DOHH2 (cell line): ENCODE measurements at regions not wholly inside any gene's neighbourhood (a gene's known extent, or its start where the extent isn't known, plus 50 kb on each side); places are given as distances from the start of the nearest gene placed in this dataset.

Source experiments
- H3F3A ChIP-seq: fragments of 200-600 bp; sonication (generic), shearing (Covaris generic); 2 replicates; pipeline ENCODE4 v1.6.0; 2016; ENCODE audit warnings: antibody characterized with exemption, mild to moderate bottlenecking; ENCODE audit not compliant: control insufficient read depth, insufficient read depth
- H3K27ac ChIP-seq: fragments of 200-600 bp; sonication (generic); 2 replicates; pipeline ENCODE4 v1.5.1; 2014; ENCODE audit warnings: low read depth, mild to moderate bottlenecking, low read length, moderate library complexity
- H3K27me3 ChIP-seq: fragments of 200-600 bp; sonication (generic); 2 replicates; pipeline ENCODE4 v1.6.1; 2014; ENCODE audit warnings: mild to moderate bottlenecking, low read length, mixed read lengths; ENCODE audit not compliant: control insufficient read depth
- H3K36me3 ChIP-seq: fragments of 200-600 bp; sonication (generic); 2 replicates; pipeline ENCODE4 v1.6.1; 2014; ENCODE audit warnings: mild to moderate bottlenecking, low read length, moderate library complexity, mixed read lengths; ENCODE audit not compliant: control insufficient read depth
- H3K4me1 ChIP-seq: fragments of 200-600 bp; sonication (generic); 2 replicates; pipeline ENCODE4 v1.6.1; 2014; ENCODE audit warnings: mild to moderate bottlenecking, low read length, mixed read lengths; ENCODE audit not compliant: control insufficient read depth
- H3K4me2 ChIP-seq: fragments of 200-600 bp; sonication (generic); 2 replicates; pipeline ENCODE4 v1.6.0; 2014; ENCODE audit warnings: mild to moderate bottlenecking, low read length, moderate library complexity
- H3K4me3 ChIP-seq: fragments of 200-600 bp; sonication (generic); 2 replicates; pipeline ENCODE4 v1.5.1; 2014; ENCODE audit warnings: mild to moderate bottlenecking, low read length, mixed read lengths
- H3K79me2 ChIP-seq: fragments of 200-600 bp; sonication (generic); 2 replicates; pipeline ENCODE4 v1.6.1; 2014; ENCODE audit warnings: mild to moderate bottlenecking, low read length, mixed read lengths; ENCODE audit not compliant: control insufficient read depth
- H3K9me2 ChIP-seq: fragments of 200-600 bp; sonication (generic); replicated peaks from 2 replicates; pipeline ENCODE4 v1.6.1; 2014; ENCODE audit warnings: mild to moderate bottlenecking, low read length, mixed read lengths; ENCODE audit not compliant: control insufficient read depth
- H3K9me3 ChIP-seq: fragments of 200-600 bp; sonication (generic); 2 replicates; pipeline ENCODE4 v1.6.1; 2014; ENCODE audit warnings: antibody characterized with exemption, low read length, mixed read lengths; ENCODE audit not compliant: control insufficient read depth, insufficient read depth
- H4K20me1 ChIP-seq: fragments of 200-600 bp; sonication (generic); 2 replicates; pipeline ENCODE4 v1.6.0; 2014; ENCODE audit warnings: low read depth, mild to moderate bottlenecking, antibody characterized with exemption, low read length, moderate library complexity; ENCODE audit not compliant: control insufficient read depth, insufficient read depth
- EZH2phosphoT487 ChIP-seq: fragments of 200-600 bp; sonication (generic); IDR thresholded peaks from 2 replicates; pipeline ENCODE4 v1.6.1; 2017; ENCODE audit warnings: borderline replicate concordance, mild to moderate bottlenecking, antibody characterized with exemption, low read length, moderate library complexity, mixed read lengths
- TF ChIP-seq, protein P1 (sequence below): fragments of 200-600 bp; sonication (generic); IDR thresholded peaks from one replicate; pipeline ENCODE4 v1.5.1; 2014; ENCODE audit warnings: antibody characterized with exemption, mild to moderate bottlenecking, low read depth, low read length; ENCODE audit not compliant: poor library complexity, severe bottlenecking

DNA sequence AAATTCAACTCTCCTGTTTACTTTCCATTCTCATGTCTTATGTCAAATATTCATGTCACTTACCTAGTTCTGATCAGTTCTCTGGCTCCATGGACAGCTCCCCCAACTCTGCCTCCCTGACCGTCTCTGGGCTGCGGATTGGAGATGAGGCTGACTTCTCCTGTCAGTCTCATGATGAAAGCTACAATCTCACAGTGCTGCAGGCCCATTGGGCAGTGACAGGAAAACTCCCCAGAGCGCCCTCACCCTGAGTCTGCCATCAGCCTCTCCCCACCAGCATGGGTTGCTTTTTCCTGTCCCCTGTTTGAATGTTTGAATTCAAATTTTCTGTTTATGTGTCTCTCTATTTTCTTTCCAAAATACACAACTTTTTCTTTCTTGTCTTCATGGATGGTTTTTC is 63.8 kb upstream of the TOP3B start:
- Histone ChIP-seq H3K36me3 (peaks cover 17% of the 10 kb centered on the region), H3K4me2 (peak overlapping the region; percentile 81), H3K4me3 (peak overlapping the region; percentile 87), H3F3A (peaks cover 31% of the 10 kb centered on the region), H4K20me1 (no peaks in the 10 kb centered on the region), H3K9me3 (no peaks in the 10 kb centered on the region), H3K4me1 (peaks cover 79% of the 10 kb centered on the region), H3K9me2 (no peaks in the 10 kb centered on the region), H3K27ac (peak overlapping the region; percentile 87), H3K79me2 (peaks cover 47% of the 10 kb centered on the region), H3K27me3 (no peaks in the 10 kb centered on the region)
- TF ChIP-seq, protein P1, sequence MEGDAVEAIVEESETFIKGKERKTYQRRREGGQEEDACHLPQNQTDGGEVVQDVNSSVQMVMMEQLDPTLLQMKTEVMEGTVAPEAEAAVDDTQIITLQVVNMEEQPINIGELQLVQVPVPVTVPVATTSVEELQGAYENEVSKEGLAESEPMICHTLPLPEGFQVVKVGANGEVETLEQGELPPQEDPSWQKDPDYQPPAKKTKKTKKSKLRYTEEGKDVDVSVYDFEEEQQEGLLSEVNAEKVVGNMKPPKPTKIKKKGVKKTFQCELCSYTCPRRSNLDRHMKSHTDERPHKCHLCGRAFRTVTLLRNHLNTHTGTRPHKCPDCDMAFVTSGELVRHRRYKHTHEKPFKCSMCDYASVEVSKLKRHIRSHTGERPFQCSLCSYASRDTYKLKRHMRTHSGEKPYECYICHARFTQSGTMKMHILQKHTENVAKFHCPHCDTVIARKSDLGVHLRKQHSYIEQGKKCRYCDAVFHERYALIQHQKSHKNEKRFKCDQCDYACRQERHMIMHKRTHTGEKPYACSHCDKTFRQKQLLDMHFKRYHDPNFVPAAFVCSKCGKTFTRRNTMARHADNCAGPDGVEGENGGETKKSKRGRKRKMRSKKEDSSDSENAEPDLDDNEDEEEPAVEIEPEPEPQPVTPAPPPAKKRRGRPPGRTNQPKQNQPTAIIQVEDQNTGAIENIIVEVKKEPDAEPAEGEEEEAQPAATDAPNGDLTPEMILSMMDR, result peak; percentile 54
- no peak for TF ChIP-seq EZH2phosphoT487

DNA sequence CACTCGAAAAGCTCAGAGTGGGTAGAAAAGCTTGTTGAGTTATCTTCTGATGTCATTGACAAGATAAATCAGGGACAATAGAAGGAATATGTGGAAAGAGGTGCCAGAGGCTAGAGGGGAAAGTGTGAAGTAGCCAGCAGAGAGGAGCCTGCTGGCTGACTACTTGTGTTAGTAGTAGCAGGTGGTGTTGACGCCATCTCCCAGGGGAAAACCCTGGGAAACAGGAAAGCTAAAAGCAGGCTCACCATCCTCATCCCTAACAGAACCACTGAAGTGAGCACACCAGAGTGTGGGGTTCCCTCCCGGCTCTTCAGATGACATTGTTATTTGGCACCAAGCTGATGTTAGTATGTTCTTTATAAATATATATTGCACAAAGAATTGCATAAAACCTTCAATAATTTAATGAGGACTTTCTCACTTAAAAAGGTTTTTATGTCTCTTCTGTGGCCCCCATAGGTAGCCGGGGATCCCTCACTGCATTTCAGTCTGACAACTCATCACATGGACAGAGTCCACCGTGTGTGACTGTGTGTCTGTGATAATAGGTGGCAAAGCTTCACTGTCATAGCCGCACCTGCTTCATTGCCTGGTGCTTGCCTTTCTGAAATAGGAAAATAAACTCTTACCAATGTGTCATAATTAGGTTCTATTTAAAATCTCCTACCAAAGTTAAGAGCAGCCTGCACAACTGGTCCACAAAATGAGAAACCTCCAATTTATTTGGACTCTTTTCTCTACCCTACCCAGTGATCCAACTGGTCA is 63.2 kb upstream of the TOP3B start:
- Histone ChIP-seq H3K4me3 (peak overlapping the region; percentile 87), H3K27me3 (no peaks in the 10 kb centered on the region), H3K27ac (peak overlapping the region; percentile 87), H3F3A (peaks cover 35% of the 10 kb centered on the region), H3K9me2 (no peaks in the 10 kb centered on the region), H3K36me3 (peaks cover 17% of the 10 kb centered on the region), H4K20me1 (no peaks in the 10 kb centered on the region), H3K4me2 (peak overlapping the region; percentile 81), H3K4me1 (peaks cover 84% of the 10 kb centered on the region), H3K79me2 (peaks cover 53% of the 10 kb centered on the region), H3K9me3 (no peaks in the 10 kb centered on the region)
- TF ChIP-seq, protein P1, result no peak
- TF ChIP-seq EZH2phosphoT487, result no peak

DNA sequence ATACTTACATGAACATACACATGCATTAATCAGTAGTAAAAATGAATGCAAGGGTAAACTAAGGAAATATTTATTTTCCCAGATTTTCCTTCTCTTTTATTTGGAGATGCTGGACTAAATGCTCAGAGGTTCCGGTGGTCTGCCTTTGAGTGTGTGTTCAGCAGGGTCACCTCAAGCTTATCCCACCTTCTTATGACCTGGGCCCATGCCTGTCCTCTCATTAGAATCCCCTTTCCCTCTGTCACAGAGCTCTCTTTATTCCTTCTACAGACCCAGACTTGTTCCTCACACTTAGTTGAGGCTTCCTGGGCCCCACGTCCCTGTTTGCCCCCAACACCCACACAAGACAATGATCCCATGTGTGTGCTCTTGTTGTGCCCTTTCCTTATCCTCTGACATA is 61.6 kb upstream of the TOP3B start:
- TF ChIP-seq EZH2phosphoT487, result no peak
- TF ChIP-seq, protein P1, result no peak
- Histone ChIP-seq H3K4me1 (peaks cover 96% of the 10 kb centered on the region), H3K9me2 (no peaks in the 10 kb centered on the region), H3K79me2 (peaks cover 68% of the 10 kb centered on the region), H4K20me1 (no peaks in the 10 kb centered on the region), H3K4me2 (peak overlapping the region; percentile 81), H3K27ac (peak overlapping the region; percentile 87), H3K27me3 (no peaks in the 10 kb centered on the region), H3K9me3 (no peaks in the 10 kb centered on the region; the same call in 1 of the 2 replicates), H3F3A (peaks cover 33% of the 10 kb centered on the region), H3K4me3 (peak overlapping the region; percentile 87), H3K36me3 (peaks cover 32% of the 10 kb centered on the region)
